ENCODE measurements at regions not wholly inside any gene's neighbourhood (a gene's known extent, or its start where the extent isn't known, plus 50 kb on each side); places are given as distances from the start of the nearest gene placed in this dataset.

DNA sequence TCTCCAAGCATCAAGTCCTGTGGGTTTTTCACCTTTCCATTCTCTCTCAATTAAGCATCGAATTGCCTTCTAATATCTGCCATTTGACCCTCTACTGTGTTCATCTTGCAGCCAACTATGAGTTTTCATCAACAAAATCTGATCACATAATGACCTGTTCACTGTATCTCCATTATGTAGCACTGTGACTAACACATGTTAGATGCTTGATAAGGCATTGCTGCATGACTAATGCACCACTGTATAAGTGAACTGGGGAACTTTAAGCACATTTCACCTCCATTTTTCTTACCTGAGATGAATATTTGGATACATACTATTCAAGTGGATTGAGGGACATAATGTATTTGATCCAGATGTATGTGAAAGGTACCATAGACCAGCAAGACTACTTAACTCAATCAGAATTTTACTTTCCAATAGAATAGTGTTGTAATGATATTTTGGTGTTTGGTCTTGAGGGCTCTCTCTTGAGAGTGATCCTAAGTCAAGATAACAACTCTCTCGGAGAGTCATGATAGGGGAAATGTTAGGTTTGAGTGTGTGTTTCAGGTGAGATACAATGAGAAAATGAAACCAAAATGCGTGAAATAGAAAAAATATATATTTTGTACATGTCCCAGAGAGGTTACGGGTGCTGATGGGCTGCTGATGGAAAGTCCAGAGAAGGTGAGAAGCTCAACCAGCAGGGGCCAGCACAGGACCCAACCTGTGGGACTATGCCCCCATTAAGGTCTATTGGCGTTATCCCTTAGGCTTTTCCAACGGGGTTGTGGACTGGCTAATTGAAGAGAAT, 60.2 kb upstream of the HS3ST1 start:
- TF ChIP-seq CTCF (conservative IDR thresholded peaks at IDR 0.05; ENCODE audit: low read depth, low read length), result no peak
- DNase-seq (ENCODE audit: low read depth), result no peak
- no peak overlapping the region for H3K4me3 ChIP-seq (ENCODE audit: low read length)

DNA sequence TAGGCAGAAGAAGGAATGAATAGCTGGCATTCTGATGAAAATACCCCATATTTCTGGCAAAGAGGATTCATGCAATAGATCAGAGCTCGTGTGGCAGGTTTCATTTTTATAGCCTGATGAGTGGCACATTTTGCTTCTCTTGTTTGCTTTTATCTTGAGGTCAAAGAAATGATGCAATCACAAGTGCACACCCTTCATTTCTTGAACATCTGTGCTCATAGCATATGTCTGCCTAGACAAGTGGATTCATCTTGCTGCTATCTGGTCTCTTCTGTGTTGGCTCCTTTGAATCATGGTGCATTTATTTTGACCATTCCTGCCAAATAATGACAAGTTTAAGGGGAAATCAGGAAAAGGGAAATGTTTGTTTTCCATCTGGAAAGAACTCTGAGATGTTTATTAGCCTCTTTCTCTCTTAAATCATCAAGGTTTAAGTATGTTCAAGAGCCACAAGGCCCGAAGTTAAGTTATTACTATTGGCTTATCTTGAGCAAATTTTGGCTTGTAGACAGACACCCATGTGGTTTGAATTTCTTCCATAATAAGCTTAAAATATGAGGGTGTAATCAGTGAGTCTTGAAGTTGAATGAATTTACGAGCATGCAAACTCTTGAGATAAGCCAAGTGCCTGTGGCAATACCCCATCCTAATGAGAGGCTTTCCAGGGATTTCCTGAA, 59.3 kb upstream of the HS3ST1 start:
- DNase-seq (ENCODE audit: low read depth), result no peak
- no peak overlapping the region for H3K4me3 ChIP-seq (ENCODE audit: low read length)
- TF ChIP-seq CTCF (conservative IDR thresholded peaks at IDR 0.05; ENCODE audit: low read depth, low read length), result no peak

- DNase-seq (ENCODE audit: low read depth), result no peak
- H3K4me3 ChIP-seq (ENCODE audit: low read length), result no peak overlapping the region
- no peak for TF ChIP-seq CTCF (conservative IDR thresholded peaks at IDR 0.05; ENCODE audit: low read depth, low read length)
Observed at GRCh38 chr4:11487139-11487538, 58.4 kb upstream of the HS3ST1 start.

GRCh38 chr4:11485926-11486325, 57.2 kb upstream of the HS3ST1 start:
- no peak overlapping the region for H3K4me3 ChIP-seq (ENCODE audit: low read length)
- TF ChIP-seq CTCF (conservative IDR thresholded peaks at IDR 0.05; ENCODE audit: low read depth, low read length), result no peak
- no peak for DNase-seq (ENCODE audit: low read depth)

- H3K4me3 ChIP-seq (ENCODE audit: low read length), result no peak overlapping the region
- DNase-seq (ENCODE audit: low read depth), result no peak
- no peak for TF ChIP-seq CTCF (conservative IDR thresholded peaks at IDR 0.05; ENCODE audit: low read depth, low read length)
Observed at GRCh38 chr4:11484531-11484930, 55.8 kb upstream of the HS3ST1 start.

GRCh38 chr4:11483046-11483445, 54.4 kb upstream of the HS3ST1 start:
- TF ChIP-seq CTCF (conservative IDR thresholded peaks at IDR 0.05; ENCODE audit: low read depth, low read length), result no peak
- no peak overlapping the region for H3K4me3 ChIP-seq (ENCODE audit: low read length)
- DNase-seq (ENCODE audit: low read depth), result no peak

- no peak for DNase-seq (ENCODE audit: low read depth)
- no peak overlapping the region for H3K4me3 ChIP-seq (ENCODE audit: low read length)
- no peak for TF ChIP-seq CTCF (conservative IDR thresholded peaks at IDR 0.05; ENCODE audit: low read depth, low read length)
Observed at GRCh38 chr4:11480683-11481082, 52.0 kb upstream of the HS3ST1 start.

All from retinal pigment epithelial cell (primary cell).